ENCODE measurements at regions not wholly inside any gene's neighbourhood (a gene's known extent, or its start where the extent isn't known, plus 50 kb on each side); places are given as distances from the start of the nearest gene placed in this dataset.

DNA sequence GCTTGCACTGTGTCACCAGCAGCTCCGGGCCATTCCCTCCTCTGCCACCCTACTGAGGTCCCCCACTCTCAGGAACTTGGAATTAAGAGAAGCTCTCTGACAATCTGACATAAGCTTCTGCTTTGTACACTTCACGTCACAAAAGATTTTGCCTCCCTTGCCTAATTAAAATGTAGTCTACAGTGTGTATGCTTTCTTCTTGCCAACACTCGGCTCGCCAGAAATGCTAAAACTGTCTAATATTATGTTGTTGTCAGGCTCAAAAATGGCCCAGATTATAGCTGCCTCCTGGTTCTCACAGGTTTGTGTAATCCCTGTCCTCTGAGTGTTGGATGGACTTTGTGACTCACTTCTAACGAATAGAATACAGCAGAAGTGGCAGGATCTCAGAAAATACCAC lies 474.7 kb downstream of the MBD2 start:
- intact Hi-C loops (cut with micrococcal nuclease) = no loop called here
- Mint-ChIP-seq H3K27ac (no peak overlapping the region), H3K4me1 (no peaks in the 10 kb centered on the region), H3K27me3 (no peaks in the 10 kb centered on the region), H3K9me3 (no peaks in the 10 kb centered on the region), H3K4me3 (no peak overlapping the region), H3K36me3 (ENCODE audit: low read depth) (no peaks in the 10 kb centered on the region)
- DNase-seq (no peak), ATAC-seq (ENCODE audit: low read depth) (no peak)
- CTCF ChIA-PET = no interaction called here
- POLR2A ChIA-PET = no interaction called here
- TF ChIP-seq, protein P1, sequence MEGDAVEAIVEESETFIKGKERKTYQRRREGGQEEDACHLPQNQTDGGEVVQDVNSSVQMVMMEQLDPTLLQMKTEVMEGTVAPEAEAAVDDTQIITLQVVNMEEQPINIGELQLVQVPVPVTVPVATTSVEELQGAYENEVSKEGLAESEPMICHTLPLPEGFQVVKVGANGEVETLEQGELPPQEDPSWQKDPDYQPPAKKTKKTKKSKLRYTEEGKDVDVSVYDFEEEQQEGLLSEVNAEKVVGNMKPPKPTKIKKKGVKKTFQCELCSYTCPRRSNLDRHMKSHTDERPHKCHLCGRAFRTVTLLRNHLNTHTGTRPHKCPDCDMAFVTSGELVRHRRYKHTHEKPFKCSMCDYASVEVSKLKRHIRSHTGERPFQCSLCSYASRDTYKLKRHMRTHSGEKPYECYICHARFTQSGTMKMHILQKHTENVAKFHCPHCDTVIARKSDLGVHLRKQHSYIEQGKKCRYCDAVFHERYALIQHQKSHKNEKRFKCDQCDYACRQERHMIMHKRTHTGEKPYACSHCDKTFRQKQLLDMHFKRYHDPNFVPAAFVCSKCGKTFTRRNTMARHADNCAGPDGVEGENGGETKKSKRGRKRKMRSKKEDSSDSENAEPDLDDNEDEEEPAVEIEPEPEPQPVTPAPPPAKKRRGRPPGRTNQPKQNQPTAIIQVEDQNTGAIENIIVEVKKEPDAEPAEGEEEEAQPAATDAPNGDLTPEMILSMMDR (IDR thresholded peaks at IDR 0.05) = no peak

DNA sequence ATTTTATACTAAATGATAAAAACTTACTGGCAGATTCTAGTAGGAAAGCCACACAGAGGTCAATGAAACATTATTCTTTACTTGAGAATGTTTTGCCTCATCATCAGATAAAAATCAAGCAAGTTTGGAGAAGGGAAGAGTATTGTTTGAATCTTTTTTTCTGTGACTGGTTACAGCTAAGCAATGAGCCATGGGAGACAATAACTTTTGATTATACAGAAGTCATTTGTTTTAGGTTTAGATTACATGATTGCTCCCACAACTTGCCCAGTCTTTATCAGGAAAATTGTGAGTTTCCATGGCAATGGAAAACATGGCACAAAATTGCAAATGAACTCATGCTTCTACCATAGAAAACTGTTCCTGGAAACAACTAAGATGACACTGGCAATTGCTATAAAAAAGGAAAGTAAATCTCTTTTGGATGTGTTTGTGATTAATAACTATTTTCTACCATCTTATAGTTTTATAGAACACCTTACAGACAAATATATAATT lies 476.8 kb downstream of the MBD2 start:
- no peak overlapping the region for H3K4me3 Mint-ChIP-seq
- no peaks in the 10 kb centered on the region for H3K36me3 Mint-ChIP-seq (ENCODE audit: low read depth)
- H3K27ac Mint-ChIP-seq = no peak overlapping the region
- TF ChIP-seq, protein P1 (IDR thresholded peaks at IDR 0.05) = no peak
- intact Hi-C loops (cut with micrococcal nuclease) = no loop called here
- ATAC-seq (ENCODE audit: low read depth) (no peak), DNase-seq (no peak)
- H3K4me1 Mint-ChIP-seq = no peaks in the 10 kb centered on the region
- no peaks in the 10 kb centered on the region for H3K27me3 Mint-ChIP-seq
- H3K9me3 Mint-ChIP-seq = no peaks in the 10 kb centered on the region
- POLR2A ChIA-PET = no interaction called here
- CTCF ChIA-PET = no interaction called here

DNA sequence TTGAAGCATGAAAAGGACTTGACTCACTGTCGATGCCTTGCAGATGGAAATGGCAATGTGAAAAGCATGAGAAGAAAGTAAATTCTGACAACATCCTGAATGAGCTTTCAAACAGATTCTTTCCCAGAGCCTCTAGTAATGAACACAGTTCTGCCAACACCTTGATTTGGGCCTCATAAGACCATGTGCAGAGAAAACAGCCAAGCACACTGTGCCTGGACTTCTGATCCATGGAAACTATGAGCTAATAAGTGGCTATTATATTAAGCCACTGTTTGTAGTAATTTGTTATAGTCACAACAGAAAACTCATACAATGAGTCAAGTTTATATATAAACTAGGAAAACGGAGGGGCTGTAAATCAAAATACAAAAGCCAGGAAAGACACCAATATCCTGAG lies 477.3 kb downstream of the MBD2 start:
- intact Hi-C loops (cut with micrococcal nuclease) = no loop called here
- Mint-ChIP-seq H3K36me3 (ENCODE audit: low read depth) (no peaks in the 10 kb centered on the region), H3K9me3 (no peaks in the 10 kb centered on the region), H3K27ac (no peak overlapping the region), H3K4me3 (no peak overlapping the region), H3K4me1 (no peaks in the 10 kb centered on the region), H3K27me3 (no peaks in the 10 kb centered on the region)
- ATAC-seq (ENCODE audit: low read depth) (no peak), DNase-seq (no peak)
- POLR2A ChIA-PET = no interaction called here
- TF ChIP-seq, protein P1 (IDR thresholded peaks at IDR 0.05) = no peak
- CTCF ChIA-PET = no interaction called here

DNA sequence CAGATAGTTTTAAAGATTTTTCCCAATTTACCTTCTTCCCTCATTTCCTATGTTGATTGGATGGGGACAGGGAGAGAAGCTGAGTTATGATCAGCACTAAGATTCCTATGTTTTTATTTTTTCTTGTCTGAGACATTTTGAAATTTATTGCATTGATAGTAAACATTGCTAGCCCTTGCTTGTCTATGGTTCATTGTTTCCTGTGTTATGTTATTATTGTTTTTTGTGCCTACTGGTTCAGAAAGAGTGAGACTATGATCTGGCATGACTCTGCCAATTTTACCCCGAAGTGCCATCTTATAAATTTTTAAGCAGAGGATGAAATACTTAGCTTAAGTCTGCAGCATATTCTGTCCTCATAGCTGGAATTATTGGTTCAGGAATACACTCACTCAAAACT lies 478.5 kb downstream of the MBD2 start:
- Mint-ChIP-seq H3K4me3 (no peak overlapping the region), H3K27ac (no peak overlapping the region), H3K4me1 (no peaks in the 10 kb centered on the region), H3K27me3 (no peaks in the 10 kb centered on the region), H3K9me3 (no peaks in the 10 kb centered on the region), H3K36me3 (ENCODE audit: low read depth) (no peaks in the 10 kb centered on the region)
- POLR2A ChIA-PET = no interaction called here
- ATAC-seq (ENCODE audit: low read depth) (no peak), DNase-seq (no peak)
- TF ChIP-seq, protein P1 (IDR thresholded peaks at IDR 0.05) = no peak
- CTCF ChIA-PET = no interaction called here
- intact Hi-C loops (cut with micrococcal nuclease) = no loop called here

DNA sequence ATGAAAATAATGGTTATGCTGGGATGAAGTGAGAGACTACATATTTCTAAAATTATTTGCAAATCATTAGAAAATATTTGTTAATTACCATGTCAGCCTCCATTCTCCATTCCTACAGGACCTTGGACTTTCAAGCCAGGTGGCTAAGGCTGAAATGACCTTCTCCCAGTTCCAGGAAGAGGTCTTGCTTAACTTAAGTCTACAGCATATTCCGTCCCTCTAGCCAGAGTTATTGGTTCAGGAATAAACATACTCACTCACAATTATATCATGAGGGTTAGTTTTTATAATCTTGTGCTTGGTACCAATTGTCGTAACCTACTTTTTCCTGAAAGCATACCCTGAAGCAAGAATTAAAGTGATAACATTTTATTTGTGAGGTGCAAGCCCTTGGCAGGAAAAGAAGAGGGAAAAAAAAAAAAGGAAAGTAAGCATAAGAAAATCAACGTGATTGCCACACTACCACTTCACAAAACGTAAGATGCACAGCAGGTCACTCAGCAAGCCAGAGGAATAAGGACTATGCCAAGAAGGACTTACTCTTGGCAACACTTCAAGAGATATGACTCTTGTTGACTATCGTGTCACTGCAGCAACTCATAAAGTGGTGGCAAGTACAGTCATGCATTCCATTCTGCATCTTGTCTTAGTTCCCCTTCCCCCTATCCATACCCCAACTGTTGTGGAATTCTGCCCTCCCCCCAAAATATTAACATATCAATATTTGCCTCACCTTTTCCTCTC lies 479.1 kb downstream of the MBD2 start:
- H3K4me3 Mint-ChIP-seq = no peak overlapping the region
- DNase-seq (no peak), ATAC-seq (ENCODE audit: low read depth) (no peak)
- no peaks in the 10 kb centered on the region for H3K4me1 Mint-ChIP-seq
- no peaks in the 10 kb centered on the region for H3K27me3 Mint-ChIP-seq
- CTCF ChIA-PET = no interaction called here
- no peak overlapping the region for H3K27ac Mint-ChIP-seq
- TF ChIP-seq, protein P1 (IDR thresholded peaks at IDR 0.05) = no peak
- POLR2A ChIA-PET = no interaction called here
- no peaks in the 10 kb centered on the region for H3K36me3 Mint-ChIP-seq (ENCODE audit: low read depth)
- intact Hi-C loops (cut with micrococcal nuclease) = no loop called here
- H3K9me3 Mint-ChIP-seq = no peaks in the 10 kb centered on the region

Data from activated B cell treated with CpG ODN at 0.5 μM for 24 hours (primary cell).